SU-DHL-6 (cell line): ENCODE measurements at regions not wholly inside any gene's neighbourhood (a gene's known extent, or its start where the extent isn't known, plus 50 kb on each side); places are given as distances from the start of the nearest gene placed in this dataset.

Experiments used
- H2AFZ ChIP-seq: fragments of 200-600 bp; sonication (generic); 2 replicates; pipeline ENCODE4 v1.6.1; 2014; ENCODE audit warnings: low read depth, mild to moderate bottlenecking, moderate library complexity, mixed read lengths, antibody characterized with exemption, low read length; ENCODE audit not compliant: severe bottlenecking
- H3F3A ChIP-seq: fragments of 200-600 bp; shearing (Covaris generic); 2 replicates; pipeline ENCODE4 v1.6.0; 2016; ENCODE audit warnings: antibody characterized with exemption, mild to moderate bottlenecking; ENCODE audit not compliant: insufficient read depth
- H3K27ac ChIP-seq: fragments of 200-600 bp; sonication (generic); 2 replicates; pipeline ENCODE4 v1.5.1; 2016; ENCODE audit warnings: low read depth, mild to moderate bottlenecking, low read length, moderate library complexity, mixed read lengths
- H3K27me3 ChIP-seq: fragments of 200-600 bp; sonication (generic), shearing (Covaris generic); 2 replicates; pipeline ENCODE4 v1.6.0; 2014; ENCODE audit warnings: mild to moderate bottlenecking, low read length
- H3K36me3 ChIP-seq: fragments of 200-600 bp; sonication (generic); 2 replicates; pipeline ENCODE4 v1.6.1; 2014; ENCODE audit warnings: mild to moderate bottlenecking, low read length, mixed read lengths
- H3K4me2 ChIP-seq: fragments of 300-600, 200-600 bp; shearing (Covaris generic), sonication (generic); 2 replicates; pipeline ENCODE4 v1.6.0; 2014; ENCODE audit warnings: low read length, low read depth, mild to moderate bottlenecking; ENCODE audit not compliant: poor library complexity, severe bottlenecking
- H3K4me3 ChIP-seq: fragments of 200-600 bp; sonication (generic); 2 replicates; pipeline ENCODE4 v1.5.1; 2014; ENCODE audit warnings: antibody characterized with exemption, low read length, mild to moderate bottlenecking, mixed read lengths; ENCODE audit not compliant: insufficient read depth, poor library complexity, severe bottlenecking
- H3K79me2 ChIP-seq: fragments of 200-600 bp; sonication (generic); 2 replicates; pipeline ENCODE4 v1.6.1; 2014; ENCODE audit warnings: mild to moderate bottlenecking, low read length, moderate library complexity; ENCODE audit not compliant: insufficient read depth
- H3K9ac ChIP-seq: fragments of 200-600 bp; sonication (generic); 2 replicates; pipeline ENCODE4 v1.7.0; 2014; ENCODE audit warnings: mild to moderate bottlenecking, low read length
- H3K9me2 ChIP-seq: fragments of 200-600 bp; sonication (generic); replicated peaks from 2 replicates; pipeline ENCODE4 v1.6.1; 2014; ENCODE audit warnings: low read length; ENCODE audit not compliant: insufficient read depth
- H3K9me3 ChIP-seq: fragments of 200-600 bp; sonication (generic); 2 replicates; pipeline ENCODE4 v1.6.1; 2014; ENCODE audit warnings: low read length, mixed read lengths; ENCODE audit not compliant: insufficient read depth
- H4K20me1 ChIP-seq: fragments of 200-600 bp; sonication (generic); 2 replicates; pipeline ENCODE4 v1.6.1; 2014; ENCODE audit warnings: low read depth, mild to moderate bottlenecking, antibody characterized with exemption, low read length, moderate library complexity, mixed read lengths
- CTCF ChIP-seq: fragments of 200-600 bp; sonication (generic); IDR thresholded peaks from one replicate; pipeline ENCODE4 v1.5.1; 2017; ENCODE audit warnings: antibody characterized with exemption, mild to moderate bottlenecking, low read length, moderate library complexity; ENCODE audit not compliant: insufficient read depth, poor library complexity, severe bottlenecking
- EZH2phosphoT487 ChIP-seq: fragments of 200-600 bp; sonication (generic), shearing (Covaris generic); conservative IDR thresholded peaks from 2 replicates; pipeline ENCODE4 v1.6.1; 2018; ENCODE audit warnings: mild to moderate bottlenecking, antibody characterized with exemption, low read length, moderate library complexity, mixed read lengths

- no peaks in the 10 kb centered on the region for H3K9me2 ChIP-seq
Measured at GRCh38 chrX:43375136-43375535, 281.0 kb upstream of the MAOA start.

GRCh38 chrX:43380704-43381103 is 275.4 kb upstream of the MAOA start:
- H2AFZ ChIP-seq, result no peak overlapping the region
- no peaks in the 10 kb centered on the region for H4K20me1 ChIP-seq
- no peaks in the 10 kb centered on the region for H3K79me2 ChIP-seq
- no peaks in the 10 kb centered on the region for H3K9me2 ChIP-seq
- no peaks in the 10 kb centered on the region for H3K9me3 ChIP-seq
- H3K4me2 ChIP-seq, result no peak overlapping the region
- no peak overlapping the region for H3K4me3 ChIP-seq
- no peak overlapping the region for H3K27ac ChIP-seq
- H3F3A ChIP-seq, result no peaks in the 10 kb centered on the region
- no peaks in the 10 kb centered on the region for H3K36me3 ChIP-seq
- no peak overlapping the region for H3K9ac ChIP-seq
- no peaks in the 10 kb centered on the region for H3K27me3 ChIP-seq
- no peak for TF ChIP-seq CTCF
- TF ChIP-seq EZH2phosphoT487, result no peak

More at GRCh38 chrX:43375136-43375535, 281.0 kb upstream of the MAOA start:
- Histone ChIP-seq H3K9me3 (no peaks in the 10 kb centered on the region), H3K36me3 (no peaks in the 10 kb centered on the region), H4K20me1 (no peaks in the 10 kb centered on the region), H3K4me3 (no peak overlapping the region), H3K4me2 (no peak overlapping the region), H3F3A (no peaks in the 10 kb centered on the region), H2AFZ (no peak overlapping the region), H3K9ac (no peak overlapping the region), H3K27me3 (no peaks in the 10 kb centered on the region), H3K27ac (no peak overlapping the region), H3K79me2 (no peaks in the 10 kb centered on the region)
- TF ChIP-seq CTCF, result no peak
- TF ChIP-seq EZH2phosphoT487, result no peak

- Histone ChIP-seq H3K4me2 (no peak overlapping the region), H3K79me2 (no peaks in the 10 kb centered on the region), H3K36me3 (no peaks in the 10 kb centered on the region), H3K9me3 (no peaks in the 10 kb centered on the region), H2AFZ (no peak overlapping the region), H3K27ac (no peak overlapping the region), H3K27me3 (no peaks in the 10 kb centered on the region), H3K4me3 (no peak overlapping the region), H3K9ac (no peak overlapping the region), H3F3A (no peaks in the 10 kb centered on the region), H3K9me2 (no peaks in the 10 kb centered on the region), H4K20me1 (no peaks in the 10 kb centered on the region)
- TF ChIP-seq CTCF, result no peak
Measured at GRCh38 chrX:43386875-43387274, 269.2 kb upstream of the MAOA start.

GRCh38 chrX:43405191-43405590 is 250.9 kb upstream of the MAOA start:
- Histone ChIP-seq H4K20me1 (no peaks in the 10 kb centered on the region), H3F3A (no peaks in the 10 kb centered on the region), H3K9me2 (no peaks in the 10 kb centered on the region), H3K4me3 (no peak overlapping the region), H3K36me3 (no peaks in the 10 kb centered on the region), H3K9ac (no peak overlapping the region), H2AFZ (no peak overlapping the region), H3K27me3 (no peaks in the 10 kb centered on the region), H3K79me2 (no peaks in the 10 kb centered on the region), H3K9me3 (no peaks in the 10 kb centered on the region), H3K27ac (no peak overlapping the region), H3K4me2 (no peak overlapping the region)
- TF ChIP-seq EZH2phosphoT487 (no peak), CTCF (no peak)
